ENCODE measurements at regions not wholly inside any gene's neighbourhood (a gene's known extent, or its start where the extent isn't known, plus 50 kb on each side); places are given as distances from the start of the nearest gene placed in this dataset.

DNA sequence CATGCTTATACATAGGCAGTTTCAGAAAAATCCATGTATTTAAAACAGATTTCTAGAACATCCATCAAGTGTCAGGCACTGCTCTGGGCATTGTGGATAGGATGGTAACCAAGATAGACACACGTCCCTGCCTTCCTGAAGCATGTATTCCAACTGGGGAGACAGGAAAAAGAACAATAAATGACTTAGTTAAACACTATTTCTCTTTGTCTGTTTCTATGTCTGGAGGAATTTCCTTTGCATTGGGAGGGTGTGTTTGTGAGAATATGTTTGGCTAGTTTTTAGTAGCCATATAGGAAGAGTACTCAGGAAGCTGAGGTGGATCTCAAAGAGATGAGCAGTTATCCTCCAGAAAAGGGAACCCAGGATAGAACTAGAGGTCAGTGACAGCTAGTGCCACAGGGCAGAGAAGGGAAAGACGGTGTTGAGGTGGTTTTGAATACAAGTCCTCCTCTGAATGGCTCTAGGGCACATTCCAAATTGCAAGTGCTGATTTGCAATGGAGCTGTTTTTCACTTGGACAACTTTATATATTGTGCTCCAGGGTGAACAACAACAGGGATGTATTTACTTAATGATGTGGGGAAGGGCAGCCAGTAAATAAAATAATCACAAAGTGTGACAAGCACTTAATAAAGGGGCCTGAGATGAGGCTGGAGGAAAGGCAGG lies 144.7 kb upstream of the SHB start:
- H3K9me3 Mint-ChIP-seq (ENCODE audit: low read depth): no peaks in the 10 kb centered on the region
- intact Hi-C loops (cut with DNase I, micrococcal nuclease): loop anchor here in 1 of 2 experiments (5.0 kb wide), 1 partner anchor 39 kb away; no protein-coding TSS in a partner anchor
- no peaks in the 10 kb centered on the region for H3K36me3 Mint-ChIP-seq (ENCODE audit: low read depth)
- no peak for DNase-seq
- ChIA-PET POLR2A (no interaction called here), CTCF (interaction anchor here (1.1 to 1.2 kb wide), 2 partner anchors 54 to 180 kb away, joined by 3 to 4 read pairs; no protein-coding TSS in a partner anchor)
- H3K27me3 Mint-ChIP-seq: peaks cover 7% of the 10 kb centered on the region
- H3K4me3 Mint-ChIP-seq: no peak overlapping the region
- no peak for ATAC-seq
- H3K4me1 Mint-ChIP-seq: no peaks in the 10 kb centered on the region
- H3K27ac Mint-ChIP-seq: no peak overlapping the region

DNA sequence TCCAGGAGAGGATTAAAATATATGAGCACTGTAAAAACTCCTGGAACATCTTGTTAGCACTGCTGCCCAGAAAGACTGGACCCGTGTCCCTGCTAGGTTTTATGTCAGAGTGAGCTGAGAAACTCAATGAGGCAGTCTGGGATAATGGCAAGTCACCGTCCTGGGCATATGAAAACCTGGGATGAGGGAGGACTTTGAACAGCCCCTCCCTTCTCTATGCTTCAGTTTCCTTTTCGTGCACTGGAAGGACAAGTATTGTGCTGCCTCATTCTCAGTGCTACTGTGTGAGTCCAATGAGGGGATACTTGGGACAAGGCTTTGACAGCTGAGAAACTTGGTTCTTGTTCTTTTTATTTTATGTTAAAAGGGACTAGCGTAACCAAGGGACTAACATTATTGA lies 143.0 kb upstream of the SHB start:
- intact Hi-C loops (cut with DNase I, micrococcal nuclease): loop anchor here in 1 of 2 experiments (5.0 kb wide), 1 partner anchor 40 kb away; no protein-coding TSS in a partner anchor
- no peaks in the 10 kb centered on the region for H3K4me1 Mint-ChIP-seq
- ChIA-PET POLR2A (no interaction called here), CTCF (interaction anchor here (0.6 kb wide), 1 partner anchor 14 kb away, joined by 3 read pairs; no protein-coding TSS in a partner anchor)
- H3K27me3 Mint-ChIP-seq: peaks cover 7% of the 10 kb centered on the region
- no peak for DNase-seq
- no peaks in the 10 kb centered on the region for H3K9me3 Mint-ChIP-seq (ENCODE audit: low read depth)
- H3K36me3 Mint-ChIP-seq (ENCODE audit: low read depth): no peaks in the 10 kb centered on the region
- H3K4me3 Mint-ChIP-seq: no peak overlapping the region
- no peak for ATAC-seq
- H3K27ac Mint-ChIP-seq: no peak overlapping the region

DNA sequence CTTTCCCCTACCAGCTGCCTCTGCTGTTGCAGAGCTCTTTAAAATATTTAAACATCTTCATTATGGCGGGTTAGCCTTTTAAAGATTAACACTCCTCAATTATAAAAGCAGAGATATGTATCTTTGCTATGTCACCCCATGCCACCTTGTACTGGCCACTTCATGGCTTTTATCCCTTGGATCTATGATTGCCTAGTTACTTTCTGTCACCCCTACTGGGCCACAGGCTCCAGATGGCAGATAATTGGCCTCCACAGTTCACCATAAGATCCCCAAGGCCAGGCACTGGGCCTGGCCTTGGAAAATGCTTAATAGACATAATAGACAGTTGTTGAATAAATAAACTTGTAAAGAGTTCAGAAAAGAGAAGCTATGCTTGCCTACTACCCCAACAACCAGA lies 142.0 kb upstream of the SHB start:
- no peaks in the 10 kb centered on the region for H3K36me3 Mint-ChIP-seq (ENCODE audit: low read depth)
- no peak overlapping the region for H3K27ac Mint-ChIP-seq
- intact Hi-C loops (cut with DNase I, micrococcal nuclease): loop anchor here in 1 of 2 experiments (5.0 kb wide), 1 partner anchor 41 kb away; no protein-coding TSS in a partner anchor
- no peak for DNase-seq
- ATAC-seq: no peak
- no peaks in the 10 kb centered on the region for H3K4me1 Mint-ChIP-seq
- H3K27me3 Mint-ChIP-seq: peaks cover 7% of the 10 kb centered on the region
- ChIA-PET CTCF (no interaction called here), POLR2A (no interaction called here)
- no peaks in the 10 kb centered on the region for H3K9me3 Mint-ChIP-seq (ENCODE audit: low read depth)
- H3K4me3 Mint-ChIP-seq: no peak overlapping the region

DNA sequence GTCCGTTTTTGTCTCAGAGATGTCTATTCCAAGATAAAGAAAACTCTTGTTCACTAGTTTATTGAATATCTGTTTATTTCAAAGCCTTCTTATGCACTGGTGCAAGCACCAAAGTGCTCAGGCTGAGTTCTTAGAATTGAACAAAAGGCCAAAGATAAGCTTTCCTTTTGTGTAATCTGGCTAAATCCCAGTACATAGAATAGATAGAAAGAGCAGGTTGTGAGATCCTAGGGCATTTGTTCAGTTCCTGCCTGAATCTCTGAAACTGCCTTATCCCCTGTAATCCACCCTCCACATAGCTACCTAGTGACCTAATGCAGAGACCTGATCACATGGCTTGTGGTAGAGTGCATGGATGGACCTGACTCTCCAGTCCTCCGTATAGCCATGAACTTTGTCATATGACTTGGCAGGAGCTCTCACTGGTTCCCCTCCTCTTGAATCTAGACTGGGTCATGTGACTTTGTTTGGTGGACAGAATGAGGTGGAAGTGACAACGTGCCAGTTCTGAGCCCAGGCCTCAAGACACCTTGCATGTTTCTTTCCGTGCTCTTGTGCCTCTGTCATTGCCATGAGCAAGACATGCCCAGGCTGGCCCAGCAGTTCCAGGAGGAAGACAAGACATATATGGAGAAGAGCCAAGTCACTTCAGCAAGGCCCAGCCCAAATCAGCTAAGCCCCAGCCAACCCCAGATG lies 139.3 kb upstream of the SHB start:
- ChIA-PET CTCF (interaction anchor here (1.3 kb wide), 1 partner anchor 8 kb away, joined by 3 read pairs; no protein-coding TSS in a partner anchor), POLR2A (no interaction called here)
- Mint-ChIP-seq H3K27ac (no peak overlapping the region), H3K27me3 (peaks cover 2% of the 10 kb centered on the region), H3K9me3 (ENCODE audit: low read depth) (no peaks in the 10 kb centered on the region), H3K36me3 (ENCODE audit: low read depth) (no peaks in the 10 kb centered on the region), H3K4me3 (no peak overlapping the region), H3K4me1 (no peaks in the 10 kb centered on the region)
- ATAC-seq: no peak
- intact Hi-C loops (cut with DNase I, micrococcal nuclease): no loop called here
- DNase-seq: no peak

DNA sequence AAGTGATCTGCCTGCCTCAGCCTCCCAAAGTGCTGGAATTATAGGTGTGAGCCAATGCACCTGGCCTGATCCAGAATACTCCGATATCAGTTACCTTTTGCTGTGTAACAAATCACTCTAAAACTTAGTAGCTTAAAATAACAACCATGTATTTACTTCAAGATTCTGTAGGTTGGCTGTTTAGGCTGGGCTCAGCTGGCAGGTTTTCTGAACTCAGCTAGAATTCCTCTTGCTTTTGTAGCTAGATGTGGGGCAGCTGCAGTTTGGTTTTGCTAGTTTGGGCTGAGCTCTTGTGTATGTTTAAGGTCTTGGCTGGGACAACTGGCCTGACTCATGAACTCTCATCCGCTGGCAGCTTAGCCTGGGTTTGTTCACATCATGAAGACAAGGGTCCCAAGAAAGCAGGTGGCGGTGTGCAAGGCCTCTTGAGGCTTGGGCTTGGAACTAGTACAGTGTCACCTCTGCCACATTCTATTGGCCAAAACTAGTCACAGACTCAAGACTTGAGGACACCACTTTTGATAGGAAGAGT lies 138.3 kb upstream of the SHB start:
- peaks cover 1% of the 10 kb centered on the region for H3K27me3 Mint-ChIP-seq
- no peaks in the 10 kb centered on the region for H3K36me3 Mint-ChIP-seq (ENCODE audit: low read depth)
- H3K27ac Mint-ChIP-seq: no peak overlapping the region
- CTCF ChIA-PET: interaction anchor here (1.3 kb wide), 1 partner anchor 9 kb away, joined by 3 read pairs; no protein-coding TSS in a partner anchor
- POLR2A ChIA-PET: no interaction called here
- DNase-seq (no peak), ATAC-seq (no peak)
- H3K4me1 Mint-ChIP-seq: no peaks in the 10 kb centered on the region
- intact Hi-C loops (cut with DNase I, micrococcal nuclease): no loop called here
- H3K9me3 Mint-ChIP-seq (ENCODE audit: low read depth): peaks cover 1% of the 10 kb centered on the region
- H3K4me3 Mint-ChIP-seq: no peak overlapping the region

DNA sequence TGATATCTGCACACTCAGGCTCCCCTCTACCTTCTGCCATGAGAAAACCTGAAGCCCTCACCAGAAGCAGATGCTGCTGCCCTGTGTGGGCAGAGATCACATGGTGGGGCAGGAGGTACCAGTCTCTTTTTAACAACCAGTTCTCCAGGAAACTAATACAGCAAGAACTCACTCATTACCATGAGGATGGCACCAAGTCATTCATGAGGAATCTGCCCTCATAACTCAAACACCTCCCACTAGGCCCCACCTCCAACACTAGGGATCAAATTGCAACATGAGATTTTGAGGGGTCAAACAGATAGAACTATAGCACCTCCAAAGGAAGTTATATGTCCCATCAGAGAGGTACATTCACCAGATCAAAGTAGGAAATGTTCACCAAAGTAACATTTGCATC lies 136.3 kb upstream of the SHB start:
- CTCF ChIA-PET: no interaction called here
- DNase-seq: no peak
- Mint-ChIP-seq H3K27ac (no peak overlapping the region), H3K9me3 (ENCODE audit: low read depth) (peaks cover 2% of the 10 kb centered on the region), H3K27me3 (no peaks in the 10 kb centered on the region), H3K36me3 (ENCODE audit: low read depth) (no peaks in the 10 kb centered on the region), H3K4me1 (no peaks in the 10 kb centered on the region), H3K4me3 (no peak overlapping the region)
- POLR2A ChIA-PET: interaction anchor here (0.6 kb wide), 1 partner anchor 103 kb away, joined by 4 read pairs; no protein-coding TSS in a partner anchor
- intact Hi-C loops (cut with DNase I, micrococcal nuclease): no loop called here
- ATAC-seq: no peak

DNA sequence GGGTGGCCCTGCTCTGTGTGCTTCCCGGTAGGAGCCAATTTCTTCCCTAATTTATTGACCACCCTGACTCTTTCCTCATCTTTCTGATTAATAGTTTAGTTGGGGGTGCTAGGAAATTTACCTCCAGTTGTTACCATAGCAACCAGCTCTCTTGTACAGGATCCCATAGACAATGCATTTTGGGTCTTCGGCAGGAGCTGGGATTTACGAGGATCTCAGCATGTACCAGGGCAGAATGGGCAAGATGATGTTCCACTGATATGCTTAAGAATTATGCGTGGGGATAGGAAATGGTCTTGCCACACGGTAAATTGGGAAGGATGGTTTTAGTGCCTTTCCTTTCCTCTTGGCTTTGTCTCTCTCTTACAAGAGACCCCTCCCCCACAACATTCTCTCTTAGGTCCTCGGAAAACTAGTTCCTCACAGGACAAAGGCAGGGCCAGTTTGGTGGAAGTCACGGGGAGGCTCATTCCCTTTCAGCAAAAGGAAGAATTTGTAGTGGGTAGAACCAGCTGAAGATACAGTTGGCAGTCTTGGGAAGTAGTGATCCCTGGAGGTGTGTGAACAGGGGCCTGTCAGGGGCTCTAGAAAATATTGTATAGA lies 133.4 kb upstream of the SHB start:
- intact Hi-C loops (cut with DNase I, micrococcal nuclease): no loop called here
- Mint-ChIP-seq H3K36me3 (ENCODE audit: low read depth) (no peaks in the 10 kb centered on the region), H3K4me1 (no peaks in the 10 kb centered on the region), H3K9me3 (ENCODE audit: low read depth) (peaks cover 2% of the 10 kb centered on the region), H3K27ac (no peak overlapping the region), H3K4me3 (no peak overlapping the region), H3K27me3 (no peaks in the 10 kb centered on the region)
- DNase-seq (no peak), ATAC-seq (no peak)
- CTCF ChIA-PET: no interaction called here
- POLR2A ChIA-PET: no interaction called here

DNA sequence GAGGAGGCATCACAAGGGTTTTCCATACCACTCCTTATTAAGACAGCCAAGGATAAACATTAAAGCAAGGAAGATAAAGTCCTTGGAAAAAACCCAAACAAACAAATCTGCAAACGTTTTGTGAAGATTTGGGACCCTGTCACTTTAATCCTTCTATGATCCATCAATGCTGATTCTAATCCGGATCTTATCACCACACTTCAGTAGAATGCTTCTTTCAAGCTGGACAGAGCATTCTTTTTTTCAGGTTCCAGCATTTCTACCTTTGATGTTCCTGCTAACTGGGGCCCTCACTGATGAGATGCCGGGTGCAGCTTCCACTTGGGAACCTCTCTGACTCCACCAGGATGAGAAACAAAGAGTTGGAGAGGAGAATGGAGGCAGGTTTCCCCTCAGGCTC lies 132.8 kb upstream of the SHB start:
- ChIA-PET CTCF (no interaction called here), POLR2A (no interaction called here)
- intact Hi-C loops (cut with DNase I, micrococcal nuclease): no loop called here
- Mint-ChIP-seq H3K4me1 (no peaks in the 10 kb centered on the region), H3K27me3 (no peaks in the 10 kb centered on the region), H3K27ac (no peak overlapping the region), H3K36me3 (ENCODE audit: low read depth) (no peaks in the 10 kb centered on the region), H3K4me3 (no peak overlapping the region), H3K9me3 (ENCODE audit: low read depth) (peaks cover 2% of the 10 kb centered on the region)
- no peak for DNase-seq
- no peak for ATAC-seq

DNA sequence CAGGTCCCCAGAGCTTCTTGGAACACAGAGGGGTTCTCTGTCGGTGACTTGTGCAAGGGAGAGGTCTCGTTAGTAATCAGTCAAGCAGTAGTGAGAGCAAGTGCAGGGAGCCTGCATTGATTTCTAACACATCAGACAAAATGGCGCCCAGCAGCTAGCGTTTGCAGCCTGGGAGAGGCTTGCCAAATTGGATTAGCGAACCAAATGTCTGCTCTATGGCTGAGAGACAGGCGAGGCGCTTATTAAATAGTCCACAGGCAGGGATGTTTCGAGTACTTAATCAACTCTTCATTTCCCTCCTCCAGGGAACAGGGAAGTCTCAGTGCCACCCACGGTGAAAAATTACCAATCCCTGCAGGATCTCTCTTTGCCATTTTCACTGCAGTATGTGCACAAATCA lies 131.4 kb upstream of the SHB start:
- ATAC-seq: no peak
- intact Hi-C loops (cut with DNase I, micrococcal nuclease): no loop called here

DNA sequence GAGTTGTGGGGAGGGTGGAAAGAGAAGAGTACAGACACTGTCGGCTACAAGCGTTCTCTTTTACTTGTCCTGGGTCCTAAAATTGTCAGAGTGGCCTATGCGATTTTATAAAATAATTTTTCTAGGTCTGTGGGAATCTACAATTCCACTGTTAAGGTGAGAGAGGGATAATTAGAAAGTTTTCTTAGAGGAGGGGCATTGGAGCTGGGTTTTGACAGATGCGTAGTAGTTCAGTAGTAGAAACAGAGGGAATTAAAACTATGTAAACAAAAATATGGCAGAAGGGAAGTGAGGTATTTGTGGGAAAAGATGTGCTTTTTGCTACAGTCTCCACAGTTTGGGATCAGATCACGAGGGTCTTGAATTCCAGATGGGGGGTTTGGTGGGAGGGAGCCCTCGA lies 129.1 kb upstream of the SHB start:
- CTCF ChIA-PET: no interaction called here
- H3K27ac Mint-ChIP-seq: no peak overlapping the region
- no peak overlapping the region for H3K4me3 Mint-ChIP-seq
- H3K9me3 Mint-ChIP-seq (ENCODE audit: low read depth): peaks cover 2% of the 10 kb centered on the region
- POLR2A ChIA-PET: no interaction called here
- H3K27me3 Mint-ChIP-seq: no peaks in the 10 kb centered on the region
- DNase-seq (no peak), ATAC-seq (no peak)
- intact Hi-C loops (cut with DNase I, micrococcal nuclease): no loop called here
- no peaks in the 10 kb centered on the region for H3K4me1 Mint-ChIP-seq
- no peaks in the 10 kb centered on the region for H3K36me3 Mint-ChIP-seq (ENCODE audit: low read depth)

More for the DNA sequence above, 131.4 kb upstream of the SHB start:
- no peak for DNase-seq
- ChIA-PET CTCF (interaction anchor here (1.0 kb wide), 1 partner anchor 113 kb away, joined by 4 read pairs; no protein-coding TSS in a partner anchor), POLR2A (interaction anchor here (0.6 kb wide), 1 partner anchor 61 kb away, joined by 4 read pairs; no protein-coding TSS in a partner anchor)
- Mint-ChIP-seq H3K9me3 (ENCODE audit: low read depth) (peaks cover 2% of the 10 kb centered on the region), H3K27me3 (no peaks in the 10 kb centered on the region), H3K27ac (no peak overlapping the region), H3K36me3 (ENCODE audit: low read depth) (no peaks in the 10 kb centered on the region), H3K4me1 (no peaks in the 10 kb centered on the region), H3K4me3 (no peak overlapping the region)

DNA sequence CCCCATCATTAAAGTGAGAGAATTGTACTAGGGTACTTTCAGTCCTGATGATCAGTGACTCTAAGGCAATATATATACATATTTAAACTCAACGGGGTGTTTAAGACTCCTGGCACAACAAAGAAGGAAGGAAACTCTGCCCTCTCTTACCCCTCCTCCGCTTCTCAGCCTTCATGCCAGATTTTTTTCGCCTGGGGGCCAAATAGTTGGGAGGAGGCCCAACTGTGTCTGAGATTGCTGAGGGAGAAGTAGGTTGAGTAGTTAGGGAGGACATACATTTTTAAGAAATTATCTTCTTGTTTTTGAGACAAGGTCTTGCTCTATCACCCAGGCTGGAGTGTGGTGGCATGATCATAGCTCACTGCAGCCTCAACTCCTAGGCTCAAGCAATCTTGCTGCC lies 127.7 kb upstream of the SHB start:
- POLR2A ChIA-PET: no interaction called here
- H3K27ac Mint-ChIP-seq: no peak overlapping the region
- no peaks in the 10 kb centered on the region for H3K27me3 Mint-ChIP-seq
- H3K9me3 Mint-ChIP-seq (ENCODE audit: low read depth): no peaks in the 10 kb centered on the region
- intact Hi-C loops (cut with DNase I, micrococcal nuclease): no loop called here
- no peak for ATAC-seq
- H3K4me1 Mint-ChIP-seq: no peaks in the 10 kb centered on the region
- DNase-seq: no peak
- CTCF ChIA-PET: no interaction called here
- H3K36me3 Mint-ChIP-seq (ENCODE audit: low read depth): no peaks in the 10 kb centered on the region
- H3K4me3 Mint-ChIP-seq: no peak overlapping the region

Measured in activated CD4-positive, alpha-beta T cell treated with anti-CD3 and anti-CD28 coated beads for 36 hours (primary cell).